Loucy (cell line): ENCODE measurements at regions not wholly inside any gene's neighbourhood (a gene's known extent, or its start where the extent isn't known, plus 50 kb on each side); places are given as distances from the start of the nearest gene placed in this dataset.

ENCODE experiments used
- H2AFZ ChIP-seq: fragments of 200-600 bp; sonication (generic); 2 replicates; pipeline ENCODE4 v1.6.0; 2016; ENCODE audit warnings: antibody characterized with exemption, mild to moderate bottlenecking, low read length, moderate library complexity
- H3F3A ChIP-seq: fragments of 200-600 bp; 2 replicates; pipeline ENCODE4 v1.6.0; 2016; ENCODE audit warnings: antibody characterized with exemption, low read depth, mild to moderate bottlenecking
- H3K27me3 ChIP-seq: fragments of 200-600 bp; sonication (generic); 2 replicates; pipeline ENCODE4 v1.6.1; 2014; ENCODE audit warnings: low read length, mild to moderate bottlenecking; ENCODE audit not compliant: insufficient read depth, poor library complexity, severe bottlenecking
- H3K36me3 ChIP-seq: fragments of 200-600 bp; sonication (generic); 2 replicates; pipeline ENCODE4 v1.6.1; 2016; ENCODE audit warnings: low read length; ENCODE audit not compliant: insufficient read depth
- H3K4me1 ChIP-seq: fragments of 200-600 bp; sonication (generic); 2 replicates; pipeline ENCODE4 v1.5.1; 2014; ENCODE audit warnings: low read length, mild to moderate bottlenecking; ENCODE audit not compliant: insufficient read depth, poor library complexity, severe bottlenecking
- H3K4me2 ChIP-seq: fragments of 200-600 bp; sonication (generic); 2 replicates; pipeline ENCODE4 v1.6.0; 2014; ENCODE audit warnings: antibody characterized with exemption, low read length, low read depth, mild to moderate bottlenecking; ENCODE audit not compliant: poor library complexity, severe bottlenecking
- H3K4me3 ChIP-seq: fragments of 200-600 bp; sonication (generic); 2 replicates; pipeline ENCODE4 v1.5.1; 2014; ENCODE audit warnings: low read length, mild to moderate bottlenecking, mixed read lengths; ENCODE audit not compliant: poor library complexity, severe bottlenecking
- H3K79me2 ChIP-seq: fragments of 200-600 bp; sonication (generic); 2 replicates; pipeline ENCODE4 v1.6.1; 2014; ENCODE audit warnings: low read length; ENCODE audit not compliant: insufficient read depth
- H3K9ac ChIP-seq: fragments of 200-600 bp; sonication (generic); 2 replicates; pipeline ENCODE4 v1.6.0; 2014; ENCODE audit warnings: mild to moderate bottlenecking, low read depth, low read length, moderate library complexity; ENCODE audit not compliant: poor library complexity, severe bottlenecking
- H3K9me2 ChIP-seq: fragments of 200-600 bp; sonication (generic); replicated peaks from 2 replicates; pipeline ENCODE4 v1.6.1; 2016; ENCODE audit warnings: low read depth, low read length, mixed read lengths
- H3K9me3 ChIP-seq: fragments of 200-600 bp; sonication (generic); 2 replicates; pipeline ENCODE4 v1.6.1; 2014; ENCODE audit warnings: mild to moderate bottlenecking, antibody characterized with exemption, low read length, low read depth; ENCODE audit not compliant: insufficient read depth
- H4K20me1 ChIP-seq: fragments of 200-600 bp; sonication (generic); 2 replicates; pipeline ENCODE4 v1.6.0; 2014; ENCODE audit warnings: antibody characterized with exemption, low read length, mild to moderate bottlenecking; ENCODE audit not compliant: insufficient read depth, poor library complexity, severe bottlenecking
- EZH2phosphoT487 ChIP-seq: fragments of 200-600 bp; IDR thresholded peaks from 2 replicates; pipeline ENCODE4 v1.6.1; 2018; ENCODE audit warnings: antibody characterized with exemption, mild to moderate bottlenecking, moderate library complexity, borderline replicate concordance
- TF ChIP-seq, protein P1 (sequence below): fragments of 200-600 bp; sonication (generic); conservative IDR thresholded peaks from 2 replicates; pipeline ENCODE4 v1.5.1; 2014; ENCODE audit warnings: mild to moderate bottlenecking, antibody characterized with exemption, low read length

DNA sequence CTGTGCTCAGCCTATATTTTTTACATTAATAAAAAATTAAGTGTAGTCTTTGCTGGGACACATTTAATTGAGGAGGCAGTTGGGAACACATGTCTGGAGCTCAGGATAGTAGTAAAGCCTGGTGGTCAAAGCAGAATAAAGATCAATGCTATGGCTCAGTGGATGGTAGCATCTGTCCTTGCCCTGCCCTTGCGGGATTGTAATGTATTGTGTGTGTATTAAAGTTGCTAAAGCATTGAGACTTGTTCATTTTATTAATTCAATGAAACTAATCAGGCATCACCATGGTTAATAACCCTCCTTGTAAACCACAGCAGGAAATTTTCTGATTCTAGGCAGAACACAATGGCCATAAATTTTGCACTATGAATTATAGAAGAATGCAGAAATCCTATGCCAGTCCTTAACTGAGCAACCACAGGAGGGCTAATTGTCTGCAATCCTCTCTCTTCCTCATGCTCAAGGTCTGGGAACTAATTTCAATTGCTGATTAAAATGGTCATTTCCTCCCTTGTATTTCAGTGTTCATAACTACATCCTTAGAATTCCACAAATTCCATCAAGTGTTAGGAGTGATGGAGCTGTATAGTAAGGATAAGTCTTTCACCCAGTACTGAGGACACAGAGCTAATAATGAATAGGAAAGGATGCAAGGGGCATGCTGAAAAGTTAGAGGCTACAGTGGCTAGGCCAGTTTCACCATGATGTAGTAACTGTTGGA is 403.2 kb upstream of the DDI1 start:
- Histone ChIP-seq H3K79me2 (no peaks in the 10 kb centered on the region), H3K9me3 (no peaks in the 10 kb centered on the region), H3K9me2 (no peaks in the 10 kb centered on the region), H3K4me2 (no peak overlapping the region), H3F3A (no peaks in the 10 kb centered on the region), H3K4me1 (no peaks in the 10 kb centered on the region), H3K27me3 (no peaks in the 10 kb centered on the region), H4K20me1 (no peaks in the 10 kb centered on the region), H3K4me3 (no peak overlapping the region), H2AFZ (no peak overlapping the region), H3K9ac (no peak overlapping the region), H3K36me3 (no peaks in the 10 kb centered on the region)
- TF ChIP-seq, protein P1, sequence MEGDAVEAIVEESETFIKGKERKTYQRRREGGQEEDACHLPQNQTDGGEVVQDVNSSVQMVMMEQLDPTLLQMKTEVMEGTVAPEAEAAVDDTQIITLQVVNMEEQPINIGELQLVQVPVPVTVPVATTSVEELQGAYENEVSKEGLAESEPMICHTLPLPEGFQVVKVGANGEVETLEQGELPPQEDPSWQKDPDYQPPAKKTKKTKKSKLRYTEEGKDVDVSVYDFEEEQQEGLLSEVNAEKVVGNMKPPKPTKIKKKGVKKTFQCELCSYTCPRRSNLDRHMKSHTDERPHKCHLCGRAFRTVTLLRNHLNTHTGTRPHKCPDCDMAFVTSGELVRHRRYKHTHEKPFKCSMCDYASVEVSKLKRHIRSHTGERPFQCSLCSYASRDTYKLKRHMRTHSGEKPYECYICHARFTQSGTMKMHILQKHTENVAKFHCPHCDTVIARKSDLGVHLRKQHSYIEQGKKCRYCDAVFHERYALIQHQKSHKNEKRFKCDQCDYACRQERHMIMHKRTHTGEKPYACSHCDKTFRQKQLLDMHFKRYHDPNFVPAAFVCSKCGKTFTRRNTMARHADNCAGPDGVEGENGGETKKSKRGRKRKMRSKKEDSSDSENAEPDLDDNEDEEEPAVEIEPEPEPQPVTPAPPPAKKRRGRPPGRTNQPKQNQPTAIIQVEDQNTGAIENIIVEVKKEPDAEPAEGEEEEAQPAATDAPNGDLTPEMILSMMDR: no peak
- no peak for TF ChIP-seq EZH2phosphoT487

DNA sequence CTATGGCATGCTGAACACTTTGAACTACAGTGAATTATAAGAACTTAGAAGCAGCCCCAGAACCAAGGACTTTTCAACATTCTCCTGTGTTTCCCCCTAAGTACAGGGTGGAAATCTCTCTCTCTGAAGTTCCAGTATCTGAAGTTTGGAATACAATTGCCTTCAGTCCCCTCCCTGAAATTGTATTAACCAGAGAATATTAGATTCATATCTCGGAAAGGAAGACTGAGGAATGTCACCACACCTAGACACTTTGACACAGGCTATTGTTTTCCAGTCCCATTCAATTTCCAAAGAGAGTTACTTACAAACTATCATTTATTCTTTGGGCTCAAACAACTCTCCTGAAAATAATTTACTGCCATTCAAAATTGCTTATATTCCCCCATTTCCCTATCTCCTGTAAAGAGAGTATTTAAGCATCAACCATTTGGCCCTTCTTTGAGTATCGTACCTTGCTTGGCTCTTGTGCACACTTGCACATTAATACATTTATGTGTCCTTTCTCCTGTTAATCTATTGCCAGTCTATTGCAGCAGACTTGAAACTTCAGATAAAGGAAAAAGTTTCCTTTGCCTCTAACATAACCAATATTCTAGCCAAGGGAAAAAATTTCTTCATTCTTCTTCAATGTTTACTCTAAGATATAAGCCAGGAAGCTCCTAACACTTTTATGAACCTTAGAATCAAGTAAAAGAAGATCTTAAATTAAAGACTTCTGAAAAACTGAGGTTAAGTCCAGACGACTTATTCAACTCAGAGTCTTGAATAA is 402.4 kb upstream of the DDI1 start:
- no peak overlapping the region for H3K4me2 ChIP-seq
- H3K4me1 ChIP-seq: no peaks in the 10 kb centered on the region
- no peaks in the 10 kb centered on the region for H3K79me2 ChIP-seq
- H3K27me3 ChIP-seq: no peaks in the 10 kb centered on the region
- no peaks in the 10 kb centered on the region for H3K9me3 ChIP-seq
- H3K4me3 ChIP-seq: no peak overlapping the region
- H3K9ac ChIP-seq: no peak overlapping the region
- TF ChIP-seq EZH2phosphoT487: no peak
- TF ChIP-seq, protein P1: no peak
- H4K20me1 ChIP-seq: no peaks in the 10 kb centered on the region
- H3F3A ChIP-seq: no peaks in the 10 kb centered on the region
- H2AFZ ChIP-seq: no peak overlapping the region
- H3K36me3 ChIP-seq: no peaks in the 10 kb centered on the region
- no peaks in the 10 kb centered on the region for H3K9me2 ChIP-seq

GRCh38 chr11:103636232-103636631 is 400.2 kb upstream of the DDI1 start:
- no peak overlapping the region for H2AFZ ChIP-seq

More at GRCh38 chr11:103636232-103636631, 400.2 kb upstream of the DDI1 start:
- no peaks in the 10 kb centered on the region for H3K36me3 ChIP-seq
- H3K4me3 ChIP-seq: no peak overlapping the region
- H3K4me2 ChIP-seq: no peak overlapping the region
- H3K9me2 ChIP-seq: no peaks in the 10 kb centered on the region
- no peaks in the 10 kb centered on the region for H3K4me1 ChIP-seq
- H3F3A ChIP-seq: no peaks in the 10 kb centered on the region
- TF ChIP-seq, protein P1: no peak
- no peak for TF ChIP-seq EZH2phosphoT487
- H3K27me3 ChIP-seq: no peaks in the 10 kb centered on the region
- no peaks in the 10 kb centered on the region for H3K79me2 ChIP-seq
- no peak overlapping the region for H3K9ac ChIP-seq
- no peaks in the 10 kb centered on the region for H3K9me3 ChIP-seq
- no peaks in the 10 kb centered on the region for H4K20me1 ChIP-seq
